Heart left ventricle (tissue), 13 donors: ENCODE measurements at regions not wholly inside any gene's neighbourhood (a gene's known extent, or its start where the extent isn't known, plus 50 kb on each side); places are given as distances from the start of the nearest gene placed in this dataset.

Source experiments
- CTCF ChIP-seq, 12 donors: fragments of 200-600 bp; sonication (generic) in 4 of 12; IDR thresholded peaks; one replicate each; pipeline versions ENCODE4 v1.5.0 to v1.8.0; 2018 to 2022; ENCODE audit warnings: antibody characterized with exemption in 12 of 12, mild to moderate bottlenecking in 5 of 12
- POLR2A ChIP-seq, 2 donors: fragments of 450-650 bp; IDR thresholded peaks; one replicate each; pipeline ENCODE4 v1.6.1; 2017; ENCODE audit warnings: antibody characterized with exemption in 2 of 2, mild to moderate bottlenecking in 2 of 2, moderate library complexity in 2 of 2
- donor health status: ischemic (EF 13 %, LVEDD 7.1; RV severe dilation, severe dysfunction).
- donor health status: DM: no; HTN: yes; CAD: no.
- donor health status: DM: no; HTN: no; CAD: no.
- donor health status: ischemic (EF 25% LVEDD 6.9; RV normal size, moderate dysfunction).
- donor health status: ischemic (EF 25% LVEDD 5.7; RV mildly dilated, moderate dysfunction).
- donor health status: ischemic (EF 35%, LVEDD 5.7; RV mildly dilated, moderate dysfunction).
- donor health status: nonischemic (EF 11% LVEDD 7.7; RV severe dilation, severe dysfunction).
- donor health status: DM: yes; HTN: yes; CAD: no.
- donor health status: PGD.
- donor health status: ischemic (EF 29% LVEDD 5.4; RV normal size, mild dysfunction).
- donor health status: nonischemic (EF 23%, LVEDD 6.1; RV moderate dilation, normal function).

- TF ChIP-seq CTCF (IDR thresholded peaks at IDR 0.05) = no peak
- TF ChIP-seq POLR2A (IDR thresholded peaks at IDR 0.05) = no peak
Measured at GRCh38 chr5:37962389-37962788, 122.5 kb upstream of the GDNF start.
